GM12864 (cell line): ENCODE measurements at regions not wholly inside any gene's neighbourhood (a gene's known extent, or its start where the extent isn't known, plus 50 kb on each side); places are given as distances from the start of the nearest gene placed in this dataset.

Experiments
- DNase-seq: peaks from one replicate; pipeline ENCODE4 v3.0.0-alpha.2; 2011; ENCODE audit warnings: low read depth
- H3K4me3 ChIP-seq: 2 replicates; pipeline ENCODE4 v1.5.1; 2011; ENCODE audit warnings: mild to moderate bottlenecking, low read depth, low read length, control low read depth
- CTCF ChIP-seq: IDR thresholded peaks from 2 replicates; pipeline ENCODE4 v1.5.1; 2011; ENCODE audit warnings: low read depth, mild to moderate bottlenecking, moderate library complexity, low read length, control low read depth, inconsistent platforms; ENCODE audit errors: missing control alignments

- no peak overlapping the region for H3K4me3 ChIP-seq
- TF ChIP-seq CTCF, result no peak
- no peak for DNase-seq
Observed at GRCh38 chr20:22496817-22497216, 87.6 kb downstream of the FOXA2 start.

- no peak overlapping the region for H3K4me3 ChIP-seq
- no peak for TF ChIP-seq CTCF
- DNase-seq, result no peak
Observed at GRCh38 chr20:22495789-22496188, 88.6 kb downstream of the FOXA2 start.

- no peak for TF ChIP-seq CTCF
- no peak for DNase-seq
- no peak overlapping the region for H3K4me3 ChIP-seq
Observed at GRCh38 chr20:22495172-22495571, 89.2 kb downstream of the FOXA2 start.

- no peak for DNase-seq
- no peak for TF ChIP-seq CTCF
- no peak overlapping the region for H3K4me3 ChIP-seq
Observed at GRCh38 chr20:22492497-22492896, 91.9 kb downstream of the FOXA2 start.

GRCh38 chr20:22491194-22491505 is 93.2 kb downstream of the FOXA2 start:
- H3K4me3 ChIP-seq, result no peak overlapping the region
- DNase-seq, result no peak
- TF ChIP-seq CTCF, result no peak

GRCh38 chr20:22490287-22491193 is 93.8 kb downstream of the FOXA2 start:
- TF ChIP-seq CTCF, result no peak
- no peak overlapping the region for H3K4me3 ChIP-seq
- DNase-seq, result no peak
